ENCODE measurements at regions not wholly inside any gene's neighbourhood (a gene's known extent, or its start where the extent isn't known, plus 50 kb on each side); places are given as distances from the start of the nearest gene placed in this dataset.

DNA sequence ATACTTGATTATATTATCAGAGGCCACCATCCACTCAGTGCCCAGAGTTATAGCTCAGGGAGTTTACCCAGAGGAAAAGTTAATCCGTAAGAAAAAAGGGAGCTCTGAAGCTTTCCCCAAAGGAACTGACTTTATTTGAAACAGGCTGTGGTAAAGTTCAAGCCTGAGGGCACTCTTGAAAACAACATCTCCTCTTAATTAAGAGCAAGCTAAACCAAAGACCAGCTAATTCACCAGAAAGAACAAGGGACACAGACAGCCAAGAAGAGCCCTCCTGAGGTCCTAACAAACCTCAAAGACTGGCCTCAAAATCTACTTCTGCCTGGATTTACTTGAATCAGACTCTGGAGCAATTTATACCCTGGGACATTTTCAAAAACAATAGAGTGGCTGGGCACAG lies 159.6 kb upstream of the CHST15 start:
- TF ChIP-seq, protein P1, sequence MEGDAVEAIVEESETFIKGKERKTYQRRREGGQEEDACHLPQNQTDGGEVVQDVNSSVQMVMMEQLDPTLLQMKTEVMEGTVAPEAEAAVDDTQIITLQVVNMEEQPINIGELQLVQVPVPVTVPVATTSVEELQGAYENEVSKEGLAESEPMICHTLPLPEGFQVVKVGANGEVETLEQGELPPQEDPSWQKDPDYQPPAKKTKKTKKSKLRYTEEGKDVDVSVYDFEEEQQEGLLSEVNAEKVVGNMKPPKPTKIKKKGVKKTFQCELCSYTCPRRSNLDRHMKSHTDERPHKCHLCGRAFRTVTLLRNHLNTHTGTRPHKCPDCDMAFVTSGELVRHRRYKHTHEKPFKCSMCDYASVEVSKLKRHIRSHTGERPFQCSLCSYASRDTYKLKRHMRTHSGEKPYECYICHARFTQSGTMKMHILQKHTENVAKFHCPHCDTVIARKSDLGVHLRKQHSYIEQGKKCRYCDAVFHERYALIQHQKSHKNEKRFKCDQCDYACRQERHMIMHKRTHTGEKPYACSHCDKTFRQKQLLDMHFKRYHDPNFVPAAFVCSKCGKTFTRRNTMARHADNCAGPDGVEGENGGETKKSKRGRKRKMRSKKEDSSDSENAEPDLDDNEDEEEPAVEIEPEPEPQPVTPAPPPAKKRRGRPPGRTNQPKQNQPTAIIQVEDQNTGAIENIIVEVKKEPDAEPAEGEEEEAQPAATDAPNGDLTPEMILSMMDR (IDR thresholded peaks at IDR 0.05) = no peak
- no peak for TF ChIP-seq POLR2A (IDR thresholded peaks at IDR 0.05)

All from Peyer's patch (tissue), 4 donors.